Endothelial cell of umbilical vein (primary cell): ENCODE measurements at regions not wholly inside any gene's neighbourhood (a gene's known extent, or its start where the extent isn't known, plus 50 kb on each side); places are given as distances from the start of the nearest gene placed in this dataset.

Experiments
- BruUV-seq: library from RNA; stranded (reverse); fragments of 400-500 nt; replicated peaks from 2 replicates; lab custom pipeline; 2021; lab: Mats Ljungman, UMichigan
- CTCF ChIA-PET: fragments of 300-600, 350-600 bp; sonication (Branson Sonifier 250); formaldehyde crosslinking; loops from one replicate; lab custom pipeline; 2021; ENCODE audit warnings: antibody characterized with exemption, inconsistent platforms; lab: Charles Lee
- POLR2A ChIA-PET: fragments of 300-600, 350-600 bp; sonication (Branson Sonifier 250); formaldehyde crosslinking; loops from one replicate; lab custom pipeline; 2021; ENCODE audit warnings: antibody characterized with exemption, inconsistent platforms; lab: Charles Lee
- DNase-seq: peaks from one replicate; pipeline ENCODE4 v3.0.0-alpha.2; 2011; ENCODE audit warnings: low read depth, low spot score
- FAIRE-seq: peaks from 2 replicates; lab custom pipeline; 2011; peaks lifted over from hg19 to GRCh38; lab: Jason Lieb, UNC
- H2AFZ ChIP-seq: 2 replicates; pipeline ENCODE4 v1.6.0; 2012; ENCODE audit warnings: low read depth, low read length, control low read depth, inconsistent platforms
- H3K27ac ChIP-seq: 2 replicates; pipeline ENCODE4 v1.5.1; 2011; ENCODE audit warnings: low read depth, mild to moderate bottlenecking, control low read depth, low read length, moderate library complexity; ENCODE audit not compliant: insufficient read depth
- H3K27me3 ChIP-seq, 2 experiments: 2 replicates each; pipeline versions ENCODE4 v1.6.0 to v1.6.1; 2011; ENCODE audit warnings: low read length in 2 of 2, mixed read lengths in 1 of 2; ENCODE audit not compliant: control insufficient read depth in 2 of 2, insufficient read depth in 2 of 2
- H3K36me3 ChIP-seq, 2 experiments: 2 replicates in 1 of 2; 3 replicates in 1 of 2; pipeline ENCODE4 v1.5.1; 2011; ENCODE audit warnings: low read length in 2 of 2, mild to moderate bottlenecking in 1 of 2, moderate library complexity in 1 of 2; ENCODE audit not compliant: control insufficient read depth in 2 of 2, insufficient read depth in 2 of 2; ENCODE audit errors: extremely low read depth in 1 of 2
- H3K4me1 ChIP-seq: 3 replicates; pipeline ENCODE4 v1.5.1; 2011; ENCODE audit warnings: mild to moderate bottlenecking, low read length; ENCODE audit not compliant: control insufficient read depth, insufficient read depth; ENCODE audit errors: extremely low read depth
- H3K4me2 ChIP-seq: 2 replicates; pipeline ENCODE4 v1.6.1; 2011; ENCODE audit warnings: low read length, control low read depth, mixed read lengths; ENCODE audit not compliant: insufficient read depth
- H3K4me3 ChIP-seq, 3 experiments: fragments of 200-600 bp in 1 of 3; sonication (generic), shearing (Covaris generic) in 1 of 3; replicated peaks in 1 of 3; 2 replicates each; pipeline ENCODE4 v1.5.1; 2011 to 2016; ENCODE audit warnings: control low read depth in 3 of 3, low read length in 3 of 3, mild to moderate bottlenecking in 2 of 3, inconsistent platforms in 1 of 3, low read depth in 1 of 3, moderate library complexity in 1 of 3; ENCODE audit not compliant: insufficient read depth in 1 of 3
- H3K79me2 ChIP-seq: 2 replicates; pipeline ENCODE4 v1.6.0; 2012; ENCODE audit warnings: low read length, inconsistent platforms; ENCODE audit not compliant: control insufficient read depth, insufficient read depth
- H3K9ac ChIP-seq: replicated peaks from 2 replicates; pipeline ENCODE3; 2011; ENCODE audit warnings: low read length, control low read depth; ENCODE audit not compliant: insufficient read depth; ENCODE audit errors: extremely low read depth
- H3K9me1 ChIP-seq: replicated peaks from 3 replicates; pipeline ENCODE4 v1.6.0; 2011; ENCODE audit warnings: mild to moderate bottlenecking, low read length; ENCODE audit not compliant: control insufficient read depth, insufficient read depth; ENCODE audit errors: extremely low read depth
- H3K9me3 ChIP-seq: replicated peaks from 2 replicates; pipeline ENCODE4 v1.5.1; 2012; ENCODE audit warnings: low read length, inconsistent platforms; ENCODE audit not compliant: control insufficient read depth, insufficient read depth
- H4K20me1 ChIP-seq: replicated peaks from 2 replicates; pipeline ENCODE3; 2011; ENCODE audit warnings: mild to moderate bottlenecking, low read length; ENCODE audit not compliant: control insufficient read depth, insufficient read depth; ENCODE audit errors: extremely low read depth
- EZH2 ChIP-seq: IDR thresholded peaks from 2 replicates; pipeline ENCODE4 v1.6.1; 2012; ENCODE audit warnings: borderline replicate concordance, low read depth, mild to moderate bottlenecking, moderate library complexity, low read length, inconsistent platforms; ENCODE audit not compliant: severe bottlenecking
- FOS ChIP-seq: IDR thresholded peaks from 2 replicates; pipeline ENCODE4 v1.6.1; 2011; ENCODE audit warnings: mild to moderate bottlenecking, low read length, moderate library complexity, borderline replicate concordance; ENCODE audit not compliant: insufficient read depth
- GATA2 ChIP-seq: IDR thresholded peaks from 2 replicates; pipeline ENCODE4 v1.7.0; 2011; ENCODE audit warnings: low read depth, mild to moderate bottlenecking, moderate library complexity, mixed read lengths, low read length; ENCODE audit not compliant: insufficient read length, insufficient read depth
- JUN ChIP-seq: IDR thresholded peaks from 2 replicates; pipeline ENCODE4 v1.6.1; 2011; ENCODE audit warnings: borderline replicate concordance, low read depth; ENCODE audit not compliant: insufficient read length, insufficient read depth
- MAX ChIP-seq: IDR thresholded peaks from 2 replicates; pipeline ENCODE4 v1.6.1; 2011; ENCODE audit not compliant: insufficient read depth, insufficient read length
- MYC ChIP-seq: IDR thresholded peaks from one replicate; pipeline ENCODE4 v1.6.1; 2011; ENCODE audit warnings: mild to moderate bottlenecking, low read depth, low read length
- POLR2A ChIP-seq: IDR thresholded peaks from 2 replicates; pipeline ENCODE4 v1.6.1; 2012; ENCODE audit warnings: low read depth, mild to moderate bottlenecking, control low read depth, low read length
- POLR2AphosphoS5 ChIP-seq: IDR thresholded peaks from 2 replicates; pipeline ENCODE4 v1.6.1; 2012; ENCODE audit warnings: low read depth, mild to moderate bottlenecking, control low read depth, low read length, moderate library complexity; ENCODE audit not compliant: insufficient read depth
- dilution Hi-C: fragments of 300-500 bp; cut with MboI; formaldehyde crosslinking; loops from one replicate; pipeline ENCODE4 v1.15.0; 2019; ENCODE audit warnings: low sequenced_read_pairs; ENCODE audit not compliant: extremely low pct_ligation_motif_present
- intact Hi-C: fragments of 100-400 bp; cut with micrococcal nuclease; formaldehyde crosslinking; loops from one replicate; pipeline ENCODE4 v1.10.0; 2022
- TF ChIP-seq, protein P1 (sequence below), 2 donors: IDR thresholded peaks; 1 replicate in 1 of 2; 2 replicates in 1 of 2; pipeline ENCODE4 v1.5.1; 2011; ENCODE audit warnings: low read length in 2 of 2, mild to moderate bottlenecking in 2 of 2, moderate library complexity in 2 of 2, control low read depth in 1 of 2, inconsistent platforms in 1 of 2, low read depth in 1 of 2; ENCODE audit not compliant: insufficient read depth in 1 of 2; ENCODE audit errors: extremely low read depth in 1 of 2

GRCh38 chr1:81596341-81596740 is 204.4 kb upstream of the ADGRL2 start:
- no peak for TF ChIP-seq MAX
- no peak for TF ChIP-seq POLR2AphosphoS5
- TF ChIP-seq POLR2A = no peak
- TF ChIP-seq FOS = no peak
- no peak for TF ChIP-seq MYC
- no peak for TF ChIP-seq EZH2
- TF ChIP-seq, protein P1, sequence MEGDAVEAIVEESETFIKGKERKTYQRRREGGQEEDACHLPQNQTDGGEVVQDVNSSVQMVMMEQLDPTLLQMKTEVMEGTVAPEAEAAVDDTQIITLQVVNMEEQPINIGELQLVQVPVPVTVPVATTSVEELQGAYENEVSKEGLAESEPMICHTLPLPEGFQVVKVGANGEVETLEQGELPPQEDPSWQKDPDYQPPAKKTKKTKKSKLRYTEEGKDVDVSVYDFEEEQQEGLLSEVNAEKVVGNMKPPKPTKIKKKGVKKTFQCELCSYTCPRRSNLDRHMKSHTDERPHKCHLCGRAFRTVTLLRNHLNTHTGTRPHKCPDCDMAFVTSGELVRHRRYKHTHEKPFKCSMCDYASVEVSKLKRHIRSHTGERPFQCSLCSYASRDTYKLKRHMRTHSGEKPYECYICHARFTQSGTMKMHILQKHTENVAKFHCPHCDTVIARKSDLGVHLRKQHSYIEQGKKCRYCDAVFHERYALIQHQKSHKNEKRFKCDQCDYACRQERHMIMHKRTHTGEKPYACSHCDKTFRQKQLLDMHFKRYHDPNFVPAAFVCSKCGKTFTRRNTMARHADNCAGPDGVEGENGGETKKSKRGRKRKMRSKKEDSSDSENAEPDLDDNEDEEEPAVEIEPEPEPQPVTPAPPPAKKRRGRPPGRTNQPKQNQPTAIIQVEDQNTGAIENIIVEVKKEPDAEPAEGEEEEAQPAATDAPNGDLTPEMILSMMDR (IDR thresholded peaks at IDR 0.05; ENCODE audit: extremely low read depth in 1 of 2, insufficient read depth in 1 of 2, low read depth in 1 of 2, low read length in 2 of 2) = no peak
- TF ChIP-seq JUN = no peak
- TF ChIP-seq GATA2 = no peak
- Histone ChIP-seq H3K4me2 (no peak overlapping the region), H3K9me1 (no peaks in the 10 kb centered on the region), H3K36me3 (no peaks in the 10 kb centered on the region), H2AFZ (no peak overlapping the region), H4K20me1 (no peaks in the 10 kb centered on the region), H3K27me3 (no peaks in the 10 kb centered on the region), H3K9ac (no peak overlapping the region), H3K4me3 (no peak overlapping the region), H3K4me1 (no peaks in the 10 kb centered on the region), H3K79me2 (no peaks in the 10 kb centered on the region), H3K9me3 (no peaks in the 10 kb centered on the region), H3K27ac (no peak overlapping the region)
- BruUV-seq = no TSS peak
- no peak for DNase-seq
- POLR2A ChIA-PET = no interaction called here
- CTCF ChIA-PET = no interaction called here
- intact Hi-C loops = no loop called here
- no peak for FAIRE-seq
- dilution Hi-C loops = no loop called here
